CD8-positive, alpha-beta memory T cell (primary cell): ENCODE measurements at regions not wholly inside any gene's neighbourhood (a gene's known extent, or its start where the extent isn't known, plus 50 kb on each side); places are given as distances from the start of the nearest gene placed in this dataset.

Experiments
- CTCF ChIA-PET: fragments of 350-600 bp; sonication (Branson Sonifier 250); formaldehyde crosslinking; loops from one replicate; lab custom pipeline; 2021; ENCODE audit warnings: antibody characterized with exemption; lab: Charles Lee
- POLR2A ChIA-PET: fragments of 350-600 bp; sonication (Branson Sonifier 250); formaldehyde crosslinking; loops from one replicate; lab custom pipeline; 2021; ENCODE audit warnings: antibody characterized with exemption; lab: Charles Lee
- DNase-seq, 5 donors: peaks; one replicate each; pipeline versions ENCODE4 v3.0.0 to v3.0.0-alpha.2; 2020 to 2022; ENCODE audit warnings: mixed read lengths in 1 of 5
- H3K27ac ChIP-seq: one replicate; pipeline ENCODE4 v1.7.0; 2013; ENCODE audit warnings: low read depth, mild to moderate bottlenecking, low read length, moderate library complexity
- H3K27me3 ChIP-seq: 2 replicates; pipeline ENCODE4 v1.7.0; 2013; ENCODE audit warnings: low read length, mild to moderate bottlenecking; ENCODE audit not compliant: insufficient read depth, poor library complexity, severe bottlenecking
- H3K36me3 ChIP-seq: 2 replicates; pipeline ENCODE4 v1.7.0; 2013; ENCODE audit warnings: mild to moderate bottlenecking, low read length, moderate library complexity; ENCODE audit not compliant: insufficient read depth
- H3K4me1 ChIP-seq: 2 replicates; pipeline ENCODE4 v1.7.0; 2013; ENCODE audit warnings: mild to moderate bottlenecking, low read length, moderate library complexity; ENCODE audit not compliant: insufficient read depth
- H3K4me3 ChIP-seq: 2 replicates; pipeline ENCODE4 v1.7.0; 2013; ENCODE audit warnings: mild to moderate bottlenecking, low read length
- H3K9me3 ChIP-seq: 2 replicates; pipeline ENCODE4 v1.7.0; 2013; ENCODE audit warnings: mild to moderate bottlenecking, low read length
- H3K27ac Mint-ChIP-seq, 8 donors: one replicate each; pipeline ENCODE4 v1.8.0; 2020 to 2021; ENCODE audit warnings: mixed read lengths in 8 of 8, mild to moderate bottlenecking in 6 of 8, inconsistent platforms in 3 of 8, moderate library complexity in 3 of 8
- H3K27me3 Mint-ChIP-seq, 2 donors: one replicate each; pipeline ENCODE4 v1.8.0; 2020 to 2021; ENCODE audit warnings: mixed read lengths in 2 of 2, mild to moderate bottlenecking in 1 of 2, moderate library complexity in 1 of 2
- H3K36me3 Mint-ChIP-seq, 3 donors: one replicate each; pipeline ENCODE4 v1.8.0; 2020 to 2021; ENCODE audit warnings: mixed read lengths in 3 of 3, inconsistent platforms in 1 of 3, mild to moderate bottlenecking in 1 of 3
- H3K4me1 Mint-ChIP-seq, 3 donors: one replicate each; pipeline ENCODE4 v1.8.0; 2020 to 2021; ENCODE audit warnings: mixed read lengths in 3 of 3, inconsistent platforms in 1 of 3, mild to moderate bottlenecking in 1 of 3
- H3K4me3 Mint-ChIP-seq, 7 donors: one replicate each; pipeline ENCODE4 v1.8.0; 2020 to 2021; ENCODE audit warnings: mixed read lengths in 7 of 7, mild to moderate bottlenecking in 6 of 7, moderate library complexity in 4 of 7, inconsistent platforms in 2 of 7
- H3K9me3 Mint-ChIP-seq, 5 donors: one replicate each; pipeline ENCODE4 v1.8.0; 2020 to 2022; ENCODE audit warnings: mixed read lengths in 5 of 5, mild to moderate bottlenecking in 3 of 5, moderate library complexity in 2 of 5, inconsistent platforms in 1 of 5

DNA sequence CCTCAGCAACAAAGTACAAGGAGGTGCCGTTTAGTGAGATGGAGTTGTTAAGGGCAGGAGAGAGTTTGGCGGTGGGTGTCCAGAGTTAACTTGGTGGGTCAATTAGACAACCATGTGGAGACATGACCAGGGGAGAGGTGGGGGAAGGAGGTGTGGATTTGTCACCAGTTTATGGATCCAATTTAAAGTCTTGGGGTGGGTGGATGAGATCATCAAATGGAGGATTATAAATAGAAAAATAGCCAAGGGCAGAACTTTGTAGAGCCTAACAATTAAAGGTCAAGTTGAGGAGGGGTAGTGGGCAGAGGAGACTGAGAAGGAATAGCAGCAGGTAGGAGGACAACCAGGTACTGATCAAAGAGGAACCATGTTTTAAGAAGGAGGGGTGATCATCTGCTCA is 108.7 kb upstream of the IL12B start:
- H3K27me3 Mint-ChIP-seq, result peaks cover 0 to 6% of the 10 kb centered on the region in 2 donors

GRCh38 chr5:159440235-159440634 is 109.9 kb upstream of the IL12B start:
- no peaks in the 10 kb centered on the region for H3K9me3 Mint-ChIP-seq
- ChIA-PET CTCF (interaction anchor here (1.5 kb wide), 1 partner anchor 30 kb away, joined by 3 read pairs; no protein-coding TSS in a partner anchor), POLR2A (no interaction called here)
- no peaks in the 10 kb centered on the region for H3K36me3 Mint-ChIP-seq
- H3K36me3 ChIP-seq, result no peaks in the 10 kb centered on the region
- peaks cover 2 to 6% (median 5%) of the 10 kb centered on the region in 3 donors for H3K4me1 Mint-ChIP-seq
- DNase-seq, result no peak
- H3K4me3 Mint-ChIP-seq, result no peak overlapping the region
- peaks cover 0 to 4% of the 10 kb centered on the region in 2 donors for H3K27me3 Mint-ChIP-seq
- peak overlapping the region in 1 of 8 donors; percentile 23 for H3K27ac Mint-ChIP-seq
- no peak overlapping the region for H3K27ac ChIP-seq
- no peak overlapping the region for H3K4me3 ChIP-seq
- no peaks in the 10 kb centered on the region for H3K4me1 ChIP-seq
- no peaks in the 10 kb centered on the region for H3K27me3 ChIP-seq
- no peaks in the 10 kb centered on the region for H3K9me3 ChIP-seq

More for the DNA sequence above, 108.7 kb upstream of the IL12B start:
- CTCF ChIA-PET, result no interaction called here
- no peak for DNase-seq
- Mint-ChIP-seq H3K9me3 (no peaks in the 10 kb centered on the region), H3K27ac (peak overlapping the region in 2 of 8 donors; percentile 2 to 86), H3K4me1 (peaks cover 0 to 2% (median 0%) of the 10 kb centered on the region in 3 donors), H3K36me3 (no peaks in the 10 kb centered on the region), H3K4me3 (no peak overlapping the region)
- Histone ChIP-seq H3K36me3 (no peaks in the 10 kb centered on the region), H3K4me3 (no peak overlapping the region), H3K4me1 (no peaks in the 10 kb centered on the region), H3K27me3 (no peaks in the 10 kb centered on the region), H3K27ac (no peak overlapping the region), H3K9me3 (no peaks in the 10 kb centered on the region)
- POLR2A ChIA-PET, result no interaction called here

DNA sequence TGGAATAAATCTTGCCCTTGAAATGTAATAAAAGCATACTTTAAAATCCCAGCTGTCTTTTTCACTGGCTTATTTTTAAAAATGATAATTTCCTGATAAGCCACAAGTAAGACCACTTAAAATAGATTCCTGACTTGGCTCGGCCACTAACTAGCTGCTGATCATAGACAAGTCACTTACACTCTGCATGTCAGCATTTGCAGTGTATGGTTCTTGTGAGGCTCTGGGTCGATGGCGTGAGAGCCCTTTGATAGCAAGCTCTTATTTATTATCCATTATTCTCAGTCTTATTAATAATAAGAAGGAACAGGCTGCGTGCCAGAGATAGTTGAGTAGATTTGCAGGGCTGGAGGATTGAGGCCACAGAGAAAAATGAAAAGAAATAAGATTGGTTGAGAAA is 110.7 kb upstream of the IL12B start:
- CTCF ChIA-PET, result interaction anchor here (0.8 to 1.5 kb wide), 4 partner anchors 11 to 93 kb away, joined by 3 read pairs; no protein-coding TSS in a partner anchor
- H3K4me3 Mint-ChIP-seq, result no peak overlapping the region
- peaks cover 0 to 4% of the 10 kb centered on the region in 2 donors for H3K27me3 Mint-ChIP-seq

DNA sequence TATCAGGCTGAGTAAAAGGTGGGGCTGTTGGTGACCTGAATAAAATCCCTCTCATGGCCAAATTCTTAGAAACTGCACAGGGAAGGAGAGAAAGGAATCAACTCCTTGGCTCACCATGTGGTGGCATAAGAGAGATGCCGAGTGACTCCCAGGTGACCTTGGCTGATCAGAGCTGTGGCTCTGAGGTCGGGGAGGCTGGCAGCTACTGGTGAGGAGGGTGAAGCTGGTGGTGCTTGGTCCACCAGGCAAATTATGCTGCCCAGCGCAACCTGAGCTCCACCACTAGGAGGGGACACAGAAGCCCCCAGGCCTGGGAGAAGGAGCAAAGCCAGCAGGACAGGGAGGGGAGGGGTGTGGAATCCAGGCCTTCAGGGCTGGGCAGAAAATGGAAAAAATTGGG is 111.2 kb upstream of the IL12B start:
- ChIA-PET CTCF (interaction anchor here (0.8 to 1.5 kb wide), 4 partner anchors 10 to 546 kb away, joined by 3 to 4 read pairs (median 3); no protein-coding TSS in a partner anchor), POLR2A (no interaction called here)
- no peaks in the 10 kb centered on the region for H3K9me3 ChIP-seq
- no peaks in the 10 kb centered on the region for H3K36me3 ChIP-seq
- no peak overlapping the region for H3K4me3 ChIP-seq
- Mint-ChIP-seq H3K4me1 (peaks cover 2 to 6% (median 5%) of the 10 kb centered on the region in 3 donors), H3K27ac (no peak overlapping the region), H3K9me3 (no peaks in the 10 kb centered on the region), H3K36me3 (no peaks in the 10 kb centered on the region), H3K4me3 (no peak overlapping the region), H3K27me3 (peaks cover 0 to 3% of the 10 kb centered on the region in 2 donors)
- H3K27ac ChIP-seq, result no peak overlapping the region
- H3K4me1 ChIP-seq, result no peaks in the 10 kb centered on the region
- H3K27me3 ChIP-seq, result no peaks in the 10 kb centered on the region
- DNase-seq, result no peak

More for the DNA sequence above, 110.7 kb upstream of the IL12B start:
- Histone ChIP-seq H3K9me3 (no peaks in the 10 kb centered on the region), H3K27ac (no peak overlapping the region), H3K36me3 (no peaks in the 10 kb centered on the region), H3K4me1 (no peaks in the 10 kb centered on the region), H3K4me3 (no peak overlapping the region), H3K27me3 (no peaks in the 10 kb centered on the region)
- Mint-ChIP-seq H3K4me1 (peaks cover 2 to 6% (median 5%) of the 10 kb centered on the region in 3 donors), H3K9me3 (no peaks in the 10 kb centered on the region), H3K27ac (no peak overlapping the region), H3K36me3 (no peaks in the 10 kb centered on the region)
- POLR2A ChIA-PET, result no interaction called here
- no peak for DNase-seq

GRCh38 chr5:159442206-159442850 is 112.0 kb upstream of the IL12B start:
- peaks cover 0 to 3% of the 10 kb centered on the region in 2 donors for H3K27me3 Mint-ChIP-seq
- no peaks in the 10 kb centered on the region for H3K9me3 Mint-ChIP-seq
- no peaks in the 10 kb centered on the region for H3K36me3 ChIP-seq
- no peak for DNase-seq
- CTCF ChIA-PET, result interaction anchor here (0.5 to 1.5 kb wide), 4 partner anchors 9 to 545 kb away, joined by 3 to 4 read pairs (median 3); no protein-coding TSS in a partner anchor
- no peaks in the 10 kb centered on the region for H3K27me3 ChIP-seq
- H3K4me3 Mint-ChIP-seq, result no peak overlapping the region
- H3K4me1 ChIP-seq, result no peaks in the 10 kb centered on the region
- H3K4me1 Mint-ChIP-seq, result peaks cover 0 to 6% (median 5%) of the 10 kb centered on the region in 3 donors
- no peak overlapping the region for H3K4me3 ChIP-seq
- H3K9me3 ChIP-seq, result no peaks in the 10 kb centered on the region
- H3K36me3 Mint-ChIP-seq, result no peaks in the 10 kb centered on the region
- peak overlapping the region in 1 of 8 donors; percentile 44 for H3K27ac Mint-ChIP-seq
- no peak overlapping the region for H3K27ac ChIP-seq
- POLR2A ChIA-PET, result no interaction called here

DNA sequence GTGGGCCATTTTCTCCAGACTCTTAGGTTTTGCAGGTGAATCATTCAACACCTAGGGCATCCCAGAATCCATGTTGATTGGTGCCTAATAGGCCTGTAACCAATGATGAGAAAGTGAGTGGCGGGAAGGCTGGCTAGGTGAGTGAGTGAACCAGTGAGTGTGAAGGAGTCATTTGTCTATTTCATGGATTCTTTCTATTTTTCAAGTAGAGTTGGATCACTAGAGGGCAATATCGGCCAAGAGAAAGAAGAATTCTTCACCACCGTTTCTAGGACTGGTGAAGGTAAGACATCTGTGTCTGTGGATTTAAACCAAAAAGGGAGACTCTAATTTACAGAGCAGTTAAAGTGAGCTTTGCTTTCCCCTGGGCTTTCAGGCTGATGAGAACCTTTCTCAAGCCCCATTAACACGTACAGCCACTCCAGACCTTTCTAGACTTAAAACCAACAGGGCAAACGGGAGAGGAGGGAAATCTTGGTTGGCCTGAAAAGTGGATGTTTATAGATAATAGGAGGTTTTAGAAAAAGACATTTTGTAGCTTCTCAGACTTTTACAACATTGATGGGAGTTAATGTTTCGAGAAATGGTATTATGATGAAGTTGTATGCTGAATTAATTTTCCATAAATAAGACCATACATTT is 114.3 kb upstream of the IL12B start:
- ChIA-PET POLR2A (no interaction called here), CTCF (interaction anchor here (1.0 to 2.8 kb wide), 6 partner anchors 8 to 901 kb away, joined by 3 to 13 read pairs (median 3); no protein-coding TSS in a partner anchor)
- Mint-ChIP-seq H3K36me3 (no peaks in the 10 kb centered on the region), H3K9me3 (no peaks in the 10 kb centered on the region), H3K27me3 (peaks cover 2 to 4% of the 10 kb centered on the region in 2 donors), H3K4me1 (peaks cover 0 to 6% (median 5%) of the 10 kb centered on the region in 3 donors), H3K27ac (peak overlapping the region in 1 of 8 donors; percentile 44), H3K4me3 (no peak overlapping the region)
- H3K27ac ChIP-seq, result no peak overlapping the region
- no peaks in the 10 kb centered on the region for H3K9me3 ChIP-seq
- no peaks in the 10 kb centered on the region for H3K27me3 ChIP-seq
- H3K36me3 ChIP-seq, result no peaks in the 10 kb centered on the region
- no peak overlapping the region for H3K4me3 ChIP-seq
- no peaks in the 10 kb centered on the region for H3K4me1 ChIP-seq
- peak in 2 of 5 donors; percentile 16 to 22 for DNase-seq

GRCh38 chr5:159447116-159447515 is 116.8 kb upstream of the IL12B start:
- Mint-ChIP-seq H3K27ac (no peak overlapping the region), H3K27me3 (peaks cover 2 to 4% of the 10 kb centered on the region in 2 donors), H3K4me3 (no peak overlapping the region), H3K4me1 (peaks cover 5 to 11% (median 7%) of the 10 kb centered on the region in 3 donors), H3K9me3 (no peaks in the 10 kb centered on the region), H3K36me3 (no peaks in the 10 kb centered on the region)
- DNase-seq, result no peak
- H3K9me3 ChIP-seq, result no peaks in the 10 kb centered on the region
- H3K27ac ChIP-seq, result no peak overlapping the region
- H3K36me3 ChIP-seq, result no peaks in the 10 kb centered on the region
- H3K4me1 ChIP-seq, result no peaks in the 10 kb centered on the region
- ChIA-PET POLR2A (no interaction called here), CTCF (no interaction called here)
- H3K27me3 ChIP-seq, result no peaks in the 10 kb centered on the region
- no peak overlapping the region for H3K4me3 ChIP-seq

GRCh38 chr5:159448841-159449407 is 118.6 kb upstream of the IL12B start:
- no peaks in the 10 kb centered on the region for H3K9me3 Mint-ChIP-seq
- CTCF ChIA-PET, result interaction anchor here (1.3 kb wide), 1 partner anchor 538 kb away, joined by 4 read pairs; no protein-coding TSS in a partner anchor
- POLR2A ChIA-PET, result no interaction called here
- Histone ChIP-seq H3K9me3 (no peaks in the 10 kb centered on the region), H3K36me3 (no peaks in the 10 kb centered on the region), H3K4me3 (no peak overlapping the region), H3K4me1 (no peaks in the 10 kb centered on the region), H3K27me3 (no peaks in the 10 kb centered on the region), H3K27ac (no peak overlapping the region)
- DNase-seq, result no peak
- H3K27ac Mint-ChIP-seq, result no peak overlapping the region
- H3K36me3 Mint-ChIP-seq, result no peaks in the 10 kb centered on the region
- H3K4me1 Mint-ChIP-seq, result peaks cover 10 to 11% (median 11%) of the 10 kb centered on the region in 3 donors
- H3K4me3 Mint-ChIP-seq, result no peak overlapping the region
- peaks cover 2 to 4% of the 10 kb centered on the region in 2 donors for H3K27me3 Mint-ChIP-seq
